ENCODE measurements at regions not wholly inside any gene's neighbourhood (a gene's known extent, or its start where the extent isn't known, plus 50 kb on each side); places are given as distances from the start of the nearest gene placed in this dataset.
"Not testable (repeated sequence)": the region's sequence is repeated elsewhere in the genome, so short reads cannot be mapped to it uniquely, and the experiment has no call there.

GRCh38 chr10:36443233-36443632 is 682.2 kb upstream of the ANKRD30A start:
- Histone ChIP-seq H3K4me3 (ENCODE audit: low read length) (no peak overlapping the region), H3K9me3 (ENCODE audit: control insufficient read depth, low read length) (no peaks in the 10 kb centered on the region), H3K36me3 (ENCODE audit: control insufficient read depth, insufficient read depth, low read length) (no peaks in the 10 kb centered on the region), H3K9ac (ENCODE audit: low read length) (no peak overlapping the region), H3K27me3 (ENCODE audit: control insufficient read depth, insufficient read depth, low read length) (no peaks in the 10 kb centered on the region), H3K4me1 (ENCODE audit: control insufficient read depth, insufficient read depth, low read length) (no peaks in the 10 kb centered on the region)

GRCh38 chr10:36441557-36441956 is 683.8 kb upstream of the ANKRD30A start:
- H3K9ac ChIP-seq (ENCODE audit: low read length), result no peak overlapping the region
- no peaks in the 10 kb centered on the region for H3K36me3 ChIP-seq (ENCODE audit: control insufficient read depth, insufficient read depth, low read length)
- H3K27me3 ChIP-seq (ENCODE audit: control insufficient read depth, insufficient read depth, low read length), result no peaks in the 10 kb centered on the region
- H3K4me3 ChIP-seq (ENCODE audit: low read length), result no peak overlapping the region
- H3K4me1 ChIP-seq (ENCODE audit: control insufficient read depth, insufficient read depth, low read length), result no peaks in the 10 kb centered on the region
- H3K9me3 ChIP-seq (ENCODE audit: control insufficient read depth, low read length), result no peaks in the 10 kb centered on the region

GRCh38 chr10:36440539-36440938 is 684.9 kb upstream of the ANKRD30A start:
- Histone ChIP-seq H3K4me3 (ENCODE audit: low read length) (no peak overlapping the region), H3K9ac (ENCODE audit: low read length) (no peak overlapping the region), H3K27me3 (ENCODE audit: control insufficient read depth, insufficient read depth, low read length) (no peaks in the 10 kb centered on the region), H3K36me3 (ENCODE audit: control insufficient read depth, insufficient read depth, low read length) (no peaks in the 10 kb centered on the region), H3K9me3 (ENCODE audit: control insufficient read depth, low read length) (no peaks in the 10 kb centered on the region), H3K4me1 (ENCODE audit: control insufficient read depth, insufficient read depth, low read length) (no peaks in the 10 kb centered on the region)

- H3K9me3 ChIP-seq (ENCODE audit: control insufficient read depth, low read length), result no peaks in the 10 kb centered on the region
- H3K27me3 ChIP-seq (ENCODE audit: control insufficient read depth, insufficient read depth, low read length), result no peaks in the 10 kb centered on the region
- H3K9ac ChIP-seq (ENCODE audit: low read length), result no peak overlapping the region
- H3K4me1 ChIP-seq (ENCODE audit: control insufficient read depth, insufficient read depth, low read length), result no peaks in the 10 kb centered on the region
- H3K4me3 ChIP-seq (ENCODE audit: low read length), result no peak overlapping the region
- no peaks in the 10 kb centered on the region for H3K36me3 ChIP-seq (ENCODE audit: control insufficient read depth, insufficient read depth, low read length)
These were observed 688.0 kb upstream of the ANKRD30A start for GRCh38 chr10:36437367-36437766.

- Histone ChIP-seq H3K4me3 (ENCODE audit: low read length) (no peak overlapping the region), H3K27me3 (ENCODE audit: control insufficient read depth, insufficient read depth, low read length) (no peaks in the 10 kb centered on the region), H3K36me3 (ENCODE audit: control insufficient read depth, insufficient read depth, low read length) (no peaks in the 10 kb centered on the region)
These were observed 696.9 kb upstream of the ANKRD30A start for GRCh38 chr10:36428507-36428906.

GRCh38 chr10:36425131-36425797 is 700.1 kb upstream of the ANKRD30A start:
- no peaks in the 10 kb centered on the region for H3K36me3 ChIP-seq (ENCODE audit: control insufficient read depth, insufficient read depth, low read length)
- H3K4me3 ChIP-seq (ENCODE audit: low read length), result no peak overlapping the region
- H3K9ac ChIP-seq (ENCODE audit: low read length), result no peak overlapping the region
- H3K4me1 ChIP-seq (ENCODE audit: control insufficient read depth, insufficient read depth, low read length), result no peaks in the 10 kb centered on the region
- no peaks in the 10 kb centered on the region for H3K9me3 ChIP-seq (ENCODE audit: control insufficient read depth, low read length)
- H3K27me3 ChIP-seq (ENCODE audit: control insufficient read depth, insufficient read depth, low read length), result no peaks in the 10 kb centered on the region

More at GRCh38 chr10:36428507-36428906, 696.9 kb upstream of the ANKRD30A start:
- Histone ChIP-seq H3K9me3 (ENCODE audit: control insufficient read depth, low read length) (no peaks in the 10 kb centered on the region), H3K9ac (ENCODE audit: low read length) (no peak overlapping the region), H3K4me1 (ENCODE audit: control insufficient read depth, insufficient read depth, low read length) (no peaks in the 10 kb centered on the region)

- H3K9ac ChIP-seq (ENCODE audit: low read length), result no peak overlapping the region
- H3K9me3 ChIP-seq (ENCODE audit: control insufficient read depth, low read length), result no peaks in the 10 kb centered on the region
- no peaks in the 10 kb centered on the region for H3K36me3 ChIP-seq (ENCODE audit: control insufficient read depth, insufficient read depth, low read length)
- no peaks in the 10 kb centered on the region for H3K27me3 ChIP-seq (ENCODE audit: control insufficient read depth, insufficient read depth, low read length)
- H3K4me3 ChIP-seq (ENCODE audit: low read length), result no peak overlapping the region
- no peaks in the 10 kb centered on the region for H3K4me1 ChIP-seq (ENCODE audit: control insufficient read depth, insufficient read depth, low read length)
These were observed 700.9 kb upstream of the ANKRD30A start for GRCh38 chr10:36424502-36424901.

GRCh38 chr10:36423821-36424248 is 701.6 kb upstream of the ANKRD30A start:
- no peaks in the 10 kb centered on the region for H3K4me1 ChIP-seq (ENCODE audit: control insufficient read depth, insufficient read depth, low read length)
- H3K36me3 ChIP-seq (ENCODE audit: control insufficient read depth, insufficient read depth, low read length), result no peaks in the 10 kb centered on the region

GRCh38 chr10:36421992-36422391 is 703.4 kb upstream of the ANKRD30A start:
- no peaks in the 10 kb centered on the region for H3K4me1 ChIP-seq (ENCODE audit: control insufficient read depth, insufficient read depth, low read length)
- no peak overlapping the region for H3K9ac ChIP-seq (ENCODE audit: low read length)
- no peaks in the 10 kb centered on the region for H3K27me3 ChIP-seq (ENCODE audit: control insufficient read depth, insufficient read depth, low read length)
- no peak overlapping the region for H3K4me3 ChIP-seq (ENCODE audit: low read length)
- no peaks in the 10 kb centered on the region for H3K36me3 ChIP-seq (ENCODE audit: control insufficient read depth, insufficient read depth, low read length)
- H3K9me3 ChIP-seq (ENCODE audit: control insufficient read depth, low read length), result no peaks in the 10 kb centered on the region

More at GRCh38 chr10:36423821-36424248, 701.6 kb upstream of the ANKRD30A start:
- Histone ChIP-seq H3K27me3 (ENCODE audit: control insufficient read depth, insufficient read depth, low read length) (no peaks in the 10 kb centered on the region), H3K9me3 (ENCODE audit: control insufficient read depth, low read length) (no peaks in the 10 kb centered on the region), H3K4me3 (ENCODE audit: low read length) (no peak overlapping the region), H3K9ac (ENCODE audit: low read length) (no peak overlapping the region)

- Histone ChIP-seq H3K4me3 (ENCODE audit: low read length) (no peak overlapping the region), H3K4me1 (ENCODE audit: control insufficient read depth, insufficient read depth, low read length) (peaks cover 10% of the 10 kb centered on the region), H3K36me3 (ENCODE audit: control insufficient read depth, insufficient read depth, low read length) (no peaks in the 10 kb centered on the region), H3K9ac (ENCODE audit: low read length) (no peak overlapping the region), H3K27me3 (ENCODE audit: control insufficient read depth, insufficient read depth, low read length) (no peaks in the 10 kb centered on the region), H3K9me3 (ENCODE audit: control insufficient read depth, low read length) (no peaks in the 10 kb centered on the region)
These were observed 708.9 kb upstream of the ANKRD30A start for GRCh38 chr10:36416513-36416912.

GRCh38 chr10:36412942-36413341 is 712.5 kb upstream of the ANKRD30A start:
- H3K9ac ChIP-seq (ENCODE audit: low read length), result no peak overlapping the region
- no peaks in the 10 kb centered on the region for H3K27me3 ChIP-seq (ENCODE audit: control insufficient read depth, insufficient read depth, low read length)
- H3K9me3 ChIP-seq (ENCODE audit: control insufficient read depth, low read length), result no peaks in the 10 kb centered on the region
- no peak overlapping the region for H3K4me3 ChIP-seq (ENCODE audit: low read length)
- peaks cover 10% of the 10 kb centered on the region for H3K4me1 ChIP-seq (ENCODE audit: control insufficient read depth, insufficient read depth, low read length)
- H3K36me3 ChIP-seq (ENCODE audit: control insufficient read depth, insufficient read depth, low read length), result no peaks in the 10 kb centered on the region

GRCh38 chr10:36400238-36400637 is 725.2 kb upstream of the ANKRD30A start:
- H3K27me3 ChIP-seq (ENCODE audit: control insufficient read depth, insufficient read depth, low read length); H3K9ac ChIP-seq (ENCODE audit: low read length); H3K36me3 ChIP-seq (ENCODE audit: control insufficient read depth, insufficient read depth, low read length); H3K4me1 ChIP-seq (ENCODE audit: control insufficient read depth, insufficient read depth, low read length); H3K9me3 ChIP-seq (ENCODE audit: control insufficient read depth, low read length); H3K4me3 ChIP-seq (ENCODE audit: low read length): not testable (repeated sequence)

- Histone ChIP-seq H3K9ac (ENCODE audit: low read length) (no peak overlapping the region), H3K4me1 (ENCODE audit: control insufficient read depth, insufficient read depth, low read length) (no peaks in the 10 kb centered on the region), H3K27me3 (ENCODE audit: control insufficient read depth, insufficient read depth, low read length) (no peaks in the 10 kb centered on the region)
These were observed 731.6 kb upstream of the ANKRD30A start for GRCh38 chr10:36393801-36394200.

More at GRCh38 chr10:36393801-36394200, 731.6 kb upstream of the ANKRD30A start:
- Histone ChIP-seq H3K9me3 (ENCODE audit: control insufficient read depth, low read length) (no peaks in the 10 kb centered on the region), H3K36me3 (ENCODE audit: control insufficient read depth, insufficient read depth, low read length) (no peaks in the 10 kb centered on the region), H3K4me3 (ENCODE audit: low read length) (no peak overlapping the region)
